Sigmoid colon (tissue), 6 donors: ENCODE measurements at regions not wholly inside any gene's neighbourhood (a gene's known extent, or its start where the extent isn't known, plus 50 kb on each side); places are given as distances from the start of the nearest gene placed in this dataset.

Experiments
- DNase-seq: peaks from one replicate; pipeline ENCODE4 v3.0.0-alpha.2; 2019
- H3K27ac ChIP-seq, 4 donors: fragments of 200-600 bp; sonication (generic); one replicate each; pipeline ENCODE4 v1.5.1; 2016 to 2019; ENCODE audit warnings: mild to moderate bottlenecking in 1 of 4
- H3K27me3 ChIP-seq, 3 donors: fragments of 200-600 bp; sonication (generic); one replicate each; pipeline ENCODE4 v1.5.1; 2019; ENCODE audit warnings: mild to moderate bottlenecking in 1 of 3
- H3K36me3 ChIP-seq, 4 donors: fragments of 200-600 bp; sonication (generic); one replicate each; pipeline ENCODE4 v1.5.1; 2016 to 2019
- H3K4me1 ChIP-seq, 4 donors: fragments of 200-600 bp; sonication (generic); one replicate each; pipeline ENCODE4 v1.5.1; 2017 to 2019
- H3K4me3 ChIP-seq, 4 donors: fragments of 200-600 bp; sonication (generic); one replicate each; pipeline ENCODE4 v1.5.1; 2017 to 2019; ENCODE audit warnings: mild to moderate bottlenecking in 2 of 4, moderate library complexity in 1 of 4
- H3K9me3 ChIP-seq, 4 donors: fragments of 200-600 bp in 3 of 4; sonication (generic) in 3 of 4; one replicate each; pipeline versions ENCODE4 v1.5.1 to v1.6.1; 2013 to 2019
- CTCF ChIP-seq, 4 experiments: fragments of 450-650 bp in 3 of 4; fragments of 200-600 bp in 1 of 4; IDR thresholded peaks; one replicate each; pipeline ENCODE4 v1.5.1; 2016 to 2019; ENCODE audit warnings: antibody characterized with exemption in 4 of 4, mild to moderate bottlenecking in 3 of 4, moderate library complexity in 2 of 4
- EP300 ChIP-seq, 4 donors: sonication (generic); formaldehyde crosslinking; IDR thresholded peaks; one replicate each; pipeline ENCODE4 v1.6.1; 2017; ENCODE audit warnings: antibody characterized with exemption in 4 of 4
- POLR2A ChIP-seq, 2 donors: fragments of 450-650 bp; IDR thresholded peaks; one replicate each; pipeline ENCODE4 v1.6.1; 2016; ENCODE audit warnings: antibody characterized with exemption in 2 of 2, mild to moderate bottlenecking in 2 of 2, moderate library complexity in 2 of 2
- POLR2AphosphoS5 ChIP-seq, 4 donors: sonication (generic); formaldehyde crosslinking; IDR thresholded peaks; one replicate each; pipeline ENCODE4 v1.6.1; 2017; ENCODE audit warnings: antibody characterized with exemption in 4 of 4
- WGBS, 2 donors: extraction: QIAGEN DNeasy Blood & Tissue Kit; methylation state at CpG; one replicate each; pipeline ENCODE4 v1.1.7; 2013; 5-methylcytosine and 5-hydroxymethylcytosine counted together
- intact Hi-C: fragments of 100-400 bp; cut with DNase I; formaldehyde crosslinking; loops from one replicate; pipeline ENCODE4 v1.15.1; 2023
- donor health status: healthy with polysubstance abuse.
- donor health status: healthy.

GRCh38 chr22:27490080-27490479, 311.5 kb downstream of the MN1 start:
- DNase-seq = no peak
- no peak overlapping the region for H3K27ac ChIP-seq

DNA sequence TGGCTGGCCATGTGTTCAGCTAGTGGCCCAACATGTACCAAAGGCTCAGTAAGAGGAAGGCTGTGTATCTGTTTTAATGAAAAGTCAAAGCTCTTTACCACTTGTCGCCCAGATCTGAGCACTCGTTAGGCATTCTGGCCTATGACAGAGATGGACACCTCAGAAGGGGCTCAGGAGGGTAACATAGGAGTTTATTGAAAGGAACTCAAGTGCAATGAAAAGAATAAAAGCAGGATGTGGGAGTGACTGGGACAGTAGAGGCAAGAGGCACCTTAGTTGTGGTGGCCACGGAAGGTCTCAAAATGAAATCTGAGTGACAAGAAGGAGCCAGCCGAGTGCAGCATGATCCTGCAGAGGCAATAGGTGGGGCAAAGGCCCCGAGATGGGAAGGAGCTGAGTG, 309.7 kb downstream of the MN1 start:
- Histone ChIP-seq H3K27ac (no peak overlapping the region), H3K9me3 (peaks cover 0 to 4% (median 0%) of the 10 kb centered on the region in 4 donors), H3K36me3 (no peaks in the 10 kb centered on the region), H3K27me3 (peaks cover 0 to 25% (median 12%) of the 10 kb centered on the region in 3 donors), H3K4me1 (peaks cover 0 to 6% (median 5%) of the 10 kb centered on the region in 4 donors), H3K4me3 (no peak overlapping the region)
- WGBS, 2 donors = 91 to 94% methylated on average over 5 of the region's 5 CpGs
- intact Hi-C loops = no loop called here
- no peak for DNase-seq
- no peak for TF ChIP-seq EP300 (IDR thresholded peaks at IDR 0.05)
- TF ChIP-seq POLR2AphosphoS5 (IDR thresholded peaks at IDR 0.05) = no peak
- no peak for TF ChIP-seq CTCF (IDR thresholded peaks at IDR 0.05)
- no peak for TF ChIP-seq POLR2A (IDR thresholded peaks at IDR 0.05)

More at GRCh38 chr22:27490080-27490479, 311.5 kb downstream of the MN1 start:
- 63 to 84% methylated on average over 4 of the region's 4 CpGs for WGBS, 2 donors
- H3K4me1 ChIP-seq = peaks cover 0 to 6% (median 5%) of the 10 kb centered on the region in 4 donors
- H3K27me3 ChIP-seq = peaks cover 0 to 25% (median 12%) of the 10 kb centered on the region in 3 donors
- intact Hi-C loops = no loop called here
- H3K36me3 ChIP-seq = no peaks in the 10 kb centered on the region
- TF ChIP-seq EP300 (IDR thresholded peaks at IDR 0.05) (no peak), POLR2A (IDR thresholded peaks at IDR 0.05) (no peak), POLR2AphosphoS5 (IDR thresholded peaks at IDR 0.05) (no peak), CTCF (IDR thresholded peaks at IDR 0.05) (no peak)
- H3K4me3 ChIP-seq = no peak overlapping the region
- H3K9me3 ChIP-seq = peaks cover 0 to 4% (median 0%) of the 10 kb centered on the region in 4 donors

- DNase-seq = no peak
- H3K9me3 ChIP-seq = peaks cover 0 to 4% (median 0%) of the 10 kb centered on the region in 4 donors
- intact Hi-C loops = no loop called here
- H3K4me3 ChIP-seq = no peak overlapping the region
- WGBS, 2 donors = 76 to 80% methylated on average over 5 of the region's 5 CpGs
- TF ChIP-seq EP300 (IDR thresholded peaks at IDR 0.05) (no peak), POLR2AphosphoS5 (IDR thresholded peaks at IDR 0.05) (no peak), POLR2A (IDR thresholded peaks at IDR 0.05) (no peak), CTCF (IDR thresholded peaks at IDR 0.05) (no peak)
- H3K36me3 ChIP-seq = no peaks in the 10 kb centered on the region
- H3K27me3 ChIP-seq = peaks cover 0 to 25% (median 8%) of the 10 kb centered on the region in 3 donors
- no peak overlapping the region for H3K27ac ChIP-seq
- peaks cover 0 to 6% (median 5%) of the 10 kb centered on the region in 4 donors for H3K4me1 ChIP-seq
These were observed 308.9 kb downstream of the MN1 start for GRCh38 chr22:27492566-27493201.

DNA sequence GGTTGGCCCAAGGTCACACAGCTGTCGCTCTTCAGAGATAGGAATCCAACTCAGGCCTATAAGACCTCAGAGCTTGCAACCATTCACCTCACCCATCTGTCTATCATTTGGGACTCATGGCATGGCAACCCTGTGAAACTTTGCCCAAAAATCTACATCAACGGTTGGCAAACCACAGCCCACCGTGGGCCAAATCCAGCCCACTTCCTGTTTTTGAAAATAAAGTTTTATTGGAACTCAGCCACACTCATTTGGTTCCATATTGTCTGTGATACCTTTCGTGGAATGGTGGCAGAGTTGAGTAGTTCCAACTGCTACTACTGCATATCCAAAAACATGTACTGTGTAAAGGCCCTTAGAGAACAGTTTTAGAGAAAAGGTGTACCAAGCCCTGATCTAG, 307.8 kb downstream of the MN1 start:
- no peaks in the 10 kb centered on the region for H3K36me3 ChIP-seq
- no peak for DNase-seq
- no peak overlapping the region for H3K27ac ChIP-seq
- TF ChIP-seq POLR2AphosphoS5 (IDR thresholded peaks at IDR 0.05) (no peak), CTCF (IDR thresholded peaks at IDR 0.05) (no peak), POLR2A (IDR thresholded peaks at IDR 0.05) (no peak), EP300 (IDR thresholded peaks at IDR 0.05) (no peak)
- WGBS, 2 donors = 62 to 72% methylated on average over 4 of the region's 4 CpGs
- H3K4me1 ChIP-seq = peaks cover 0 to 3% (median under 1%) of the 10 kb centered on the region in 4 donors
- peaks cover 0 to 15% (median 0%) of the 10 kb centered on the region in 3 donors for H3K27me3 ChIP-seq
- intact Hi-C loops = no loop called here
- H3K4me3 ChIP-seq = no peak overlapping the region
- H3K9me3 ChIP-seq = peaks cover 0 to 4% (median 0%) of the 10 kb centered on the region in 4 donors
